ENCODE measurements at regions not wholly inside any gene's neighbourhood (a gene's known extent, or its start where the extent isn't known, plus 50 kb on each side); places are given as distances from the start of the nearest gene placed in this dataset.

- CTCF ChIA-PET: interaction anchor here (0.8 kb wide), 1 partner anchor 746 kb away, joined by 3 read pairs; no protein-coding TSS in a partner anchor
These were observed 415.7 kb downstream of the PLK2 start for GRCh38 chr5:58044166-58044565.

DNA sequence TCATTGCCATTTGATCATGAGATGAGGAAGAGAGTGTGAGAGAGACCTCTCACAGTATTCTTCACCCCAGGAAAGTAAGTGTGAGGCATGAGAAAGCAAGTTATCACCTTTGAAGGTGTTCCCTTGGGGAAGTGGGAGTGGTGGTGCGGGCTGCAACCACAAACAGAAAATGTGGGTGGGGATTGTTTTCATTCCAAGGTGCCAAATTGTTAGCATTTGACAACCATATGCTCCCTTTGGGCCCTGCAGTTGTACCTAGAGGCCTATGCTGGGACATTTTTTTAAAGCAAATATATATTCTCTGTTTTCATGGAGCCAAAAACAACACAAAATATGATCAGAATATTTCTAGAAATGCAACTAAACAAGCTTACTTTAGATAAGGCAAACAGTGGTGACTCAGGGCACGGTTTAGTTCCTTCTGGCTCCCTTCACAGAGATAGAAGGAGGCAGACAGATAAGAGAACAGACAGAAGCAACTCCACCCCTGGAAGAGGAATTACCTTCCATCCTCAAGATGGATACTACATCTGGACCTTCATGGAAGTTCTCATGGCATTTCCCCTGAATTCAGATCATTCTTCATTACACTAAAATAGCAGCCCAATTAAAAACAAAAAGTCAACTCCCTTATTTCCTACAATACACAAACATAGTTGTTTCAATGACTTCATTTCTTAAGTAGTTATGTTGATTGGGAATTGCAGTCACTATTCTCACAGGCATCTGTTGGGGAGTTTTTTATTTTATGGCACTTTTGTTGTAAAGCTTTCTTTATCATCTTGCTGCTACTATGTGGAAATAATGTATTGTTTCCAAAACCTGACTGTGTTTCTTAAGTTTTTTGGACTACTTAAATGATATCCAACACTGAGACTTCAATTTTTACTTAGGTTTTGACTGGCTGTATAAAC, 416.6 kb downstream of the PLK2 start:
- no peak overlapping the region for H3K4me3 ChIP-seq (ENCODE audit: low read depth, low read length)
- ChIA-PET POLR2A (no interaction called here), CTCF (no interaction called here)
- DNase-seq (ENCODE audit: low read depth, low spot score): no peak
- H3K27ac ChIP-seq (ENCODE audit: low read depth, low read length): no peak overlapping the region
- TF ChIP-seq, protein P1, sequence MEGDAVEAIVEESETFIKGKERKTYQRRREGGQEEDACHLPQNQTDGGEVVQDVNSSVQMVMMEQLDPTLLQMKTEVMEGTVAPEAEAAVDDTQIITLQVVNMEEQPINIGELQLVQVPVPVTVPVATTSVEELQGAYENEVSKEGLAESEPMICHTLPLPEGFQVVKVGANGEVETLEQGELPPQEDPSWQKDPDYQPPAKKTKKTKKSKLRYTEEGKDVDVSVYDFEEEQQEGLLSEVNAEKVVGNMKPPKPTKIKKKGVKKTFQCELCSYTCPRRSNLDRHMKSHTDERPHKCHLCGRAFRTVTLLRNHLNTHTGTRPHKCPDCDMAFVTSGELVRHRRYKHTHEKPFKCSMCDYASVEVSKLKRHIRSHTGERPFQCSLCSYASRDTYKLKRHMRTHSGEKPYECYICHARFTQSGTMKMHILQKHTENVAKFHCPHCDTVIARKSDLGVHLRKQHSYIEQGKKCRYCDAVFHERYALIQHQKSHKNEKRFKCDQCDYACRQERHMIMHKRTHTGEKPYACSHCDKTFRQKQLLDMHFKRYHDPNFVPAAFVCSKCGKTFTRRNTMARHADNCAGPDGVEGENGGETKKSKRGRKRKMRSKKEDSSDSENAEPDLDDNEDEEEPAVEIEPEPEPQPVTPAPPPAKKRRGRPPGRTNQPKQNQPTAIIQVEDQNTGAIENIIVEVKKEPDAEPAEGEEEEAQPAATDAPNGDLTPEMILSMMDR (IDR thresholded peaks at IDR 0.05; ENCODE audit: low read depth, low read length): no peak
- no peaks in the 10 kb centered on the region for H3K9me3 ChIP-seq (ENCODE audit: control insufficient read depth, insufficient read depth, low read length)
- no peaks in the 10 kb centered on the region for H3K27me3 ChIP-seq (ENCODE audit: control insufficient read depth, insufficient read depth, low read length)

More at GRCh38 chr5:58044166-58044565, 415.7 kb downstream of the PLK2 start:
- Histone ChIP-seq H3K27me3 (ENCODE audit: control insufficient read depth, insufficient read depth, low read length) (no peaks in the 10 kb centered on the region), H3K4me3 (ENCODE audit: low read depth, low read length) (no peak overlapping the region), H3K9me3 (ENCODE audit: control insufficient read depth, insufficient read depth, low read length) (no peaks in the 10 kb centered on the region), H3K27ac (ENCODE audit: low read depth, low read length) (no peak overlapping the region)
- POLR2A ChIA-PET: no interaction called here
- no peak for DNase-seq (ENCODE audit: low read depth, low spot score)
- TF ChIP-seq, protein P1 (IDR thresholded peaks at IDR 0.05; ENCODE audit: low read depth, low read length): no peak

GRCh38 chr5:58041884-58042283, 418.0 kb downstream of the PLK2 start:
- no peak for DNase-seq (ENCODE audit: low read depth, low spot score)
- ChIA-PET CTCF (no interaction called here), POLR2A (no interaction called here)
- no peaks in the 10 kb centered on the region for H3K27me3 ChIP-seq (ENCODE audit: control insufficient read depth, insufficient read depth, low read length)
- no peak overlapping the region for H3K4me3 ChIP-seq (ENCODE audit: low read depth, low read length)
- TF ChIP-seq, protein P1 (IDR thresholded peaks at IDR 0.05; ENCODE audit: low read depth, low read length): no peak
- H3K9me3 ChIP-seq (ENCODE audit: control insufficient read depth, insufficient read depth, low read length): no peaks in the 10 kb centered on the region
- no peak overlapping the region for H3K27ac ChIP-seq (ENCODE audit: low read depth, low read length)

- H3K4me3 ChIP-seq (ENCODE audit: low read depth, low read length): no peak overlapping the region
- TF ChIP-seq, protein P1 (IDR thresholded peaks at IDR 0.05; ENCODE audit: low read depth, low read length): no peak
- POLR2A ChIA-PET: no interaction called here
- no peaks in the 10 kb centered on the region for H3K9me3 ChIP-seq (ENCODE audit: control insufficient read depth, insufficient read depth, low read length)
- no peak overlapping the region for H3K27ac ChIP-seq (ENCODE audit: low read depth, low read length)
- CTCF ChIA-PET: no interaction called here
- no peaks in the 10 kb centered on the region for H3K27me3 ChIP-seq (ENCODE audit: control insufficient read depth, insufficient read depth, low read length)
- DNase-seq (ENCODE audit: low read depth, low spot score): no peak
These were observed 419.0 kb downstream of the PLK2 start for GRCh38 chr5:58040846-58041245.

GRCh38 chr5:58040044-58040443, 419.8 kb downstream of the PLK2 start:
- ChIA-PET CTCF (no interaction called here), POLR2A (no interaction called here)
- TF ChIP-seq, protein P1 (IDR thresholded peaks at IDR 0.05; ENCODE audit: low read depth, low read length): no peak
- H3K4me3 ChIP-seq (ENCODE audit: low read depth, low read length): no peak overlapping the region
- no peak for DNase-seq (ENCODE audit: low read depth, low spot score)
- no peaks in the 10 kb centered on the region for H3K9me3 ChIP-seq (ENCODE audit: control insufficient read depth, insufficient read depth, low read length)
- H3K27ac ChIP-seq (ENCODE audit: low read depth, low read length): no peak overlapping the region
- H3K27me3 ChIP-seq (ENCODE audit: control insufficient read depth, insufficient read depth, low read length): no peaks in the 10 kb centered on the region
